Chondrocyte (in vitro differentiated cells): ENCODE measurements at regions not wholly inside any gene's neighbourhood (a gene's known extent, or its start where the extent isn't known, plus 50 kb on each side); places are given as distances from the start of the nearest gene placed in this dataset.

Experiments used
- DNase-seq: peaks from one replicate; pipeline ENCODE4 v3.0.0; 2021; ENCODE audit warnings: mixed read lengths, low spot score
- H3K27ac Mint-ChIP-seq: one replicate; pipeline ENCODE4 v1.8.0; 2021; ENCODE audit warnings: mild to moderate bottlenecking, moderate library complexity, mixed read lengths; ENCODE audit not compliant: unreplicated experiment
- H3K27me3 Mint-ChIP-seq: 2 replicates; pipeline ENCODE4 v1.8.0; 2021; ENCODE audit warnings: low read depth, mixed read lengths
- H3K36me3 Mint-ChIP-seq: 2 replicates; pipeline ENCODE4 v1.8.0; 2021; ENCODE audit warnings: low read depth, mixed read lengths
- H3K4me1 Mint-ChIP-seq: 2 replicates; pipeline ENCODE4 v1.8.0; 2021; ENCODE audit warnings: low read depth, mild to moderate bottlenecking, mixed read lengths
- H3K4me3 Mint-ChIP-seq: one replicate; pipeline ENCODE4 v1.8.0; 2021; ENCODE audit warnings: mild to moderate bottlenecking, moderate library complexity, mixed read lengths; ENCODE audit not compliant: unreplicated experiment
- H3K9me3 Mint-ChIP-seq: 2 replicates; pipeline ENCODE4 v1.8.0; 2021; ENCODE audit warnings: low read depth, mixed read lengths
- TF ChIP-seq, protein P1 (sequence below): fragments of 200-600 bp; sonication (generic); IDR thresholded peaks from 2 replicates; pipeline ENCODE4 v1.5.0; 2021; ENCODE audit warnings: antibody characterized with exemption, mild to moderate bottlenecking, moderate library complexity

GRCh38 chr10:10960534-10960933 is 57.1 kb upstream of the CELF2 start:
- no peaks in the 10 kb centered on the region for H3K36me3 Mint-ChIP-seq
- no peak overlapping the region for H3K27ac Mint-ChIP-seq
- TF ChIP-seq, protein P1, sequence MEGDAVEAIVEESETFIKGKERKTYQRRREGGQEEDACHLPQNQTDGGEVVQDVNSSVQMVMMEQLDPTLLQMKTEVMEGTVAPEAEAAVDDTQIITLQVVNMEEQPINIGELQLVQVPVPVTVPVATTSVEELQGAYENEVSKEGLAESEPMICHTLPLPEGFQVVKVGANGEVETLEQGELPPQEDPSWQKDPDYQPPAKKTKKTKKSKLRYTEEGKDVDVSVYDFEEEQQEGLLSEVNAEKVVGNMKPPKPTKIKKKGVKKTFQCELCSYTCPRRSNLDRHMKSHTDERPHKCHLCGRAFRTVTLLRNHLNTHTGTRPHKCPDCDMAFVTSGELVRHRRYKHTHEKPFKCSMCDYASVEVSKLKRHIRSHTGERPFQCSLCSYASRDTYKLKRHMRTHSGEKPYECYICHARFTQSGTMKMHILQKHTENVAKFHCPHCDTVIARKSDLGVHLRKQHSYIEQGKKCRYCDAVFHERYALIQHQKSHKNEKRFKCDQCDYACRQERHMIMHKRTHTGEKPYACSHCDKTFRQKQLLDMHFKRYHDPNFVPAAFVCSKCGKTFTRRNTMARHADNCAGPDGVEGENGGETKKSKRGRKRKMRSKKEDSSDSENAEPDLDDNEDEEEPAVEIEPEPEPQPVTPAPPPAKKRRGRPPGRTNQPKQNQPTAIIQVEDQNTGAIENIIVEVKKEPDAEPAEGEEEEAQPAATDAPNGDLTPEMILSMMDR = no peak
- no peaks in the 10 kb centered on the region for H3K27me3 Mint-ChIP-seq
- H3K4me3 Mint-ChIP-seq = no peak overlapping the region
- H3K4me1 Mint-ChIP-seq = no peaks in the 10 kb centered on the region
- DNase-seq = no peak
- H3K9me3 Mint-ChIP-seq = no peaks in the 10 kb centered on the region

DNA sequence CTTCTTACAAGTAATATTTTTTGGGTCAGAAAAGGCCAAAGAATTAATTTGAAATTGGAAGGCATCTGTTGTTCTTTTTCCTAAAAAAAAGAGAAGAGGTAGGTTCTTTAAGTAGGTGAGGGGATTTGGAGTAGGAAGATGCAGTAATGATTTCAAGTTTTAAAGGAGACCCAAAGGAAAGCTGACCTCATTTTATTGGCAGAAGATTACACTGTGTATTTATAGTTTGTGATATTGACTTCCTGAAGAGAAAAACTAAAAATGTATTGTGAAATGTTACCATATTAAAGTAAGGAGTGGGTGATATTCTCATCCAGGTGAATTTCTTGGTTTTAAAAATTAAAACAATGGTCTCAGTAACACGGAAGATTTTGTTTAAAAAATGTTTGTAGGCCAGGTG is 56.6 kb upstream of the CELF2 start:
- Mint-ChIP-seq H3K4me1 (no peaks in the 10 kb centered on the region), H3K4me3 (no peak overlapping the region), H3K9me3 (no peaks in the 10 kb centered on the region), H3K36me3 (no peaks in the 10 kb centered on the region), H3K27ac (no peak overlapping the region), H3K27me3 (no peaks in the 10 kb centered on the region)
- TF ChIP-seq, protein P1 = no peak
- no peak for DNase-seq

DNA sequence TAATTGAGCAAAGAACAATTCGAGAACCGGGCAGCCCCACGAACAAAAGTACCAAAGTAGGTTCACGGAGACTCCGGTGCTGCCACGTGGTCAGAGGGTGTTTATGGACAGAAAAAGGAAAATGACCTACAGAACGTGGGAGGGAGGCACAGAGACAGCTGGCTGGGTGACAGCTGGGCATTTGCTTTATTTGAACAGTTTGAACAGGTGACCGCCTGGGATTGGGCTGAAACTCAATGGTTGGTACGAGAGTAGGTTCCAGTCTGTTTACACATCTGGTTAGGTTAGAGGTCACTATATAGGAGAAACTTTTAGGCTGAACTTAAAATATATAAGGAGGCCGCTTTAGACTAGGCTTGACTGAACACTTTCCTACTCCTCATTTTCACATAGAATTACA is 50.6 kb upstream of the CELF2 start:
- H3K9me3 Mint-ChIP-seq = no peaks in the 10 kb centered on the region
- no peak overlapping the region for H3K4me3 Mint-ChIP-seq
- no peaks in the 10 kb centered on the region for H3K36me3 Mint-ChIP-seq

GRCh38 chr10:10967581-10968256 is 50.0 kb upstream of the CELF2 start:
- H3K4me1 Mint-ChIP-seq = no peaks in the 10 kb centered on the region
- TF ChIP-seq, protein P1 = no peak

More for the DNA sequence above, 50.6 kb upstream of the CELF2 start:
- TF ChIP-seq, protein P1 = no peak
- no peaks in the 10 kb centered on the region for H3K27me3 Mint-ChIP-seq
- H3K4me1 Mint-ChIP-seq = no peaks in the 10 kb centered on the region
- no peak for DNase-seq
- H3K27ac Mint-ChIP-seq = no peak overlapping the region

More at GRCh38 chr10:10967581-10968256, 50.0 kb upstream of the CELF2 start:
- Mint-ChIP-seq H3K27ac (no peak overlapping the region), H3K36me3 (no peaks in the 10 kb centered on the region), H3K27me3 (no peaks in the 10 kb centered on the region), H3K9me3 (no peaks in the 10 kb centered on the region), H3K4me3 (no peak overlapping the region)
- DNase-seq = no peak
